ENCODE measurements at regions not wholly inside any gene's neighbourhood (a gene's known extent, or its start where the extent isn't known, plus 50 kb on each side); places are given as distances from the start of the nearest gene placed in this dataset.

GRCh38 chr1:181160998-181161870, 72.7 kb downstream of the IER5 start:
- no peak overlapping the region for H3K4me3 ChIP-seq
- intact Hi-C loops (cut with DNase I; ENCODE audit: low total_unique reads): no loop called here

GRCh38 chr1:181163662-181164061, 75.2 kb downstream of the IER5 start:
- peaks cover 0 to 8% of the 10 kb centered on the region in 2 donors for H3K4me1 ChIP-seq
- no peaks in the 10 kb centered on the region for H3K36me3 ChIP-seq
- H3K27ac ChIP-seq: no peak overlapping the region
- no peak overlapping the region for H3K4me3 ChIP-seq
- no peaks in the 10 kb centered on the region for H3K9me3 ChIP-seq
- no peaks in the 10 kb centered on the region for H3K27me3 ChIP-seq
- no peak for DNase-seq
- no peak for TF ChIP-seq CTCF (IDR thresholded peaks at IDR 0.05)
- no peak for TF ChIP-seq POLR2A (IDR thresholded peaks at IDR 0.05)
- intact Hi-C loops (cut with DNase I; ENCODE audit: low total_unique reads): no loop called here

More at GRCh38 chr1:181160998-181161870, 72.7 kb downstream of the IER5 start:
- no peaks in the 10 kb centered on the region for H3K36me3 ChIP-seq
- DNase-seq: no peak
- no peaks in the 10 kb centered on the region for H3K27me3 ChIP-seq
- H3K27ac ChIP-seq: peak overlapping the region; percentile 70 to 79
- TF ChIP-seq CTCF (IDR thresholded peaks at IDR 0.05) (no peak), POLR2A (IDR thresholded peaks at IDR 0.05) (no peak)
- no peaks in the 10 kb centered on the region for H3K9me3 ChIP-seq
- peaks cover 0 to 8% of the 10 kb centered on the region in 2 donors for H3K4me1 ChIP-seq

GRCh38 chr1:181166377-181167196, 78.1 kb downstream of the IER5 start:
- no peaks in the 10 kb centered on the region for H3K36me3 ChIP-seq
- DNase-seq: peak; percentile 66 to 83
- no peaks in the 10 kb centered on the region for H3K9me3 ChIP-seq
- H3K27ac ChIP-seq: peak overlapping the region in 1 of 2 donors; percentile 24
- no peaks in the 10 kb centered on the region for H3K4me1 ChIP-seq
- intact Hi-C loops (cut with DNase I; ENCODE audit: low total_unique reads): loop anchor here (5.0 kb wide), 1 partner anchor 284 kb away; no protein-coding TSS in a partner anchor
- H3K4me3 ChIP-seq: no peak overlapping the region
- no peaks in the 10 kb centered on the region for H3K27me3 ChIP-seq
- TF ChIP-seq CTCF (IDR thresholded peaks at IDR 0.05): peak; percentile 87 to 94 (median 91)
- TF ChIP-seq POLR2A (IDR thresholded peaks at IDR 0.05): no peak

- H3K9me3 ChIP-seq: no peaks in the 10 kb centered on the region
- TF ChIP-seq CTCF (IDR thresholded peaks at IDR 0.05): no peak
- H3K36me3 ChIP-seq: no peaks in the 10 kb centered on the region
- no peaks in the 10 kb centered on the region for H3K27me3 ChIP-seq
- H3K4me1 ChIP-seq: no peaks in the 10 kb centered on the region
- intact Hi-C loops (cut with DNase I; ENCODE audit: low total_unique reads): loop anchor here (5.0 kb wide), 1 partner anchor 287 kb away; no protein-coding TSS in a partner anchor
- H3K4me3 ChIP-seq: no peak overlapping the region
- no peak for DNase-seq
- no peak overlapping the region for H3K27ac ChIP-seq
These were observed 80.9 kb downstream of the IER5 start for GRCh38 chr1:181169281-181169865.
